ENCODE measurements at regions not wholly inside any gene's neighbourhood (a gene's known extent, or its start where the extent isn't known, plus 50 kb on each side); places are given as distances from the start of the nearest gene placed in this dataset.

DNA sequence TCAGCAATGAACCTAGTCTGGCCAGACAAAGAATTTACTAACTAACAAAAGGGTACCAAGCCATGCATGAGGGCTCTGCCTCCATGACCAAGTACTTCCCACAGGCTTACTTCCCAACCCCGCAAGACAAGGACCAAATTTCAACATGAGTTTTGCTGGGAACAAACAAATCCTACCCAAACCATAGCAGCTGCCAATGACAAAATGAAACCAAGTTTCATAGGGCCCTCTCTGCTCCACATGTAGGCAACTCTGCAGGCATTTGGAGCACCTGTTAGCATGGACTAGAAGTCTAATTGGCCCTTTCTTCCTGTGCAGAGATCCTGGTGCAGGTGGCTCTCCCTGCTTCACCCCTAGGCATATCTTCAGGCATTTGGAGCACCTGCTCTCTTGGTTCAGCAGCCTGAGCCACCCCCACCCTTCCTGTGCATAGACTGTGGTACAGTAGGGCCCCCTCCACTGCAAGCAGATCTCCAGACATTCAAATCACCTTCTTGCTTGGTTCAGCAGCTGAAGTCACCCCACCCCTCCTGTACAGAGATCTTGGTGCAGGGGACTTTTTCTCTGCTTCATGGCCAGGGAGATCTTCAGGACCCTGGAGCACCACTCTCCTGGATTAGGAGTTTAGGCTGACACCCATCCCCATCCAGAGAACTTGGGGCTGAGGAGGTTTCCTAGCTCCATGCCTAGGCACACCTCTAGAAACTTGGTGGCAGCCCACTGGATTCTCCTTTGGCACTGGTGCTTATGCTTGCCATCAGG is 308.7 kb downstream of the RPAP3 start:
- no peak for DNase-seq
- H3K36me3 Mint-ChIP-seq (ENCODE audit: low read depth), result no peaks in the 10 kb centered on the region
- H3K27ac Mint-ChIP-seq, result no peak overlapping the region
- Histone ChIP-seq H3K4me3 (ENCODE audit: low read length) (peak overlapping the region; percentile 72), H3K36me3 (ENCODE audit: control insufficient read depth, insufficient read depth, low read length) (no peaks in the 10 kb centered on the region), H3K9me3 (ENCODE audit: control insufficient read depth, low read length) (peaks cover 29% of the 10 kb centered on the region), H3K4me1 (ENCODE audit: control insufficient read depth, insufficient read depth, low read length) (no peaks in the 10 kb centered on the region), H3K27ac (ENCODE audit: low read depth, low read length) (no peak overlapping the region), H3K27me3 (ENCODE audit: control insufficient read depth, insufficient read depth, low read length, poor library complexity, severe bottlenecking) (no peaks in the 10 kb centered on the region), H3K9ac (ENCODE audit: extremely low read depth, low read length, poor library complexity, severe bottlenecking) (no peak overlapping the region)
- no peaks in the 10 kb centered on the region for H3K27me3 Mint-ChIP-seq (ENCODE audit: insufficient read depth)
- H3K4me3 Mint-ChIP-seq, result no peak overlapping the region
- WGBS, 2 experiments (ENCODE audit: insufficient coverage in 1 of 2, insufficient read length in 1 of 2), result 93 to 100% methylated on average over 1 of the region's 1 CpG
- peaks cover 33% of the 10 kb centered on the region for H3K9me3 Mint-ChIP-seq
- H3K4me1 Mint-ChIP-seq, result peaks cover 4% of the 10 kb centered on the region
- TF ChIP-seq CTCF (conservative IDR thresholded peaks at IDR 0.05), result no peak

DNA sequence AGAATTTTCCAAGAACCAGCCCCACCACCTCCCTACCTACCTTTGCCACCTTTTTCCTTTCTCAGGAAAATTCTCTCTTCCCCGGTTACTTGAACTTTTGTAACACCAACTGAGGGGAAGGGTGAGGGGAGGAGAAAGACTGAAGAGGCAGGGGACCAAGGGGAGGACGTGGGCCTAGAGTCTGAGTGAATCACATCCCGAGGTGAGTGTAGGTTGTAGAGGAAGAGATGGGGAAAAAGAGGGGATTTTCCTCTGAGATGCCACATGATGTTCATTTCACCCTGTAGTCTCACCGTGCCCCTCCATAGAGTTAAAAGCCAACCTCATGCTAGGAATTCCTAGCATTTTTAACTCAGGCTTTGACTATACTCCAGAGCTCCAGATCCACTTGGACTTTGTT is 311.8 kb downstream of the RPAP3 start:
- no peak overlapping the region for H3K4me3 ChIP-seq (ENCODE audit: low read length)
- no peak overlapping the region for H3K9ac ChIP-seq (ENCODE audit: extremely low read depth, low read length, poor library complexity, severe bottlenecking)
- no peaks in the 10 kb centered on the region for H3K27me3 Mint-ChIP-seq (ENCODE audit: insufficient read depth)
- H3K36me3 ChIP-seq (ENCODE audit: control insufficient read depth, insufficient read depth, low read length), result no peaks in the 10 kb centered on the region
- no peaks in the 10 kb centered on the region for H3K27me3 ChIP-seq (ENCODE audit: control insufficient read depth, insufficient read depth, low read length, poor library complexity, severe bottlenecking)
- H3K36me3 Mint-ChIP-seq (ENCODE audit: low read depth), result no peaks in the 10 kb centered on the region
- peaks cover 4% of the 10 kb centered on the region for H3K4me1 Mint-ChIP-seq
- no peak for DNase-seq
- peaks cover 22% of the 10 kb centered on the region for H3K9me3 ChIP-seq (ENCODE audit: control insufficient read depth, low read length)
- no peaks in the 10 kb centered on the region for H3K4me1 ChIP-seq (ENCODE audit: control insufficient read depth, insufficient read depth, low read length)
- no peak overlapping the region for H3K27ac ChIP-seq (ENCODE audit: low read depth, low read length)
- H3K4me3 Mint-ChIP-seq, result no peak overlapping the region
- H3K27ac Mint-ChIP-seq, result no peak overlapping the region
- H3K9me3 Mint-ChIP-seq, result peaks cover 26% of the 10 kb centered on the region
- TF ChIP-seq CTCF (conservative IDR thresholded peaks at IDR 0.05), result no peak
- 83% methylated on average over 2 to 4 of the region's 4 CpGs for WGBS, 2 experiments (ENCODE audit: insufficient coverage in 1 of 2, insufficient read length in 1 of 2)

DNA sequence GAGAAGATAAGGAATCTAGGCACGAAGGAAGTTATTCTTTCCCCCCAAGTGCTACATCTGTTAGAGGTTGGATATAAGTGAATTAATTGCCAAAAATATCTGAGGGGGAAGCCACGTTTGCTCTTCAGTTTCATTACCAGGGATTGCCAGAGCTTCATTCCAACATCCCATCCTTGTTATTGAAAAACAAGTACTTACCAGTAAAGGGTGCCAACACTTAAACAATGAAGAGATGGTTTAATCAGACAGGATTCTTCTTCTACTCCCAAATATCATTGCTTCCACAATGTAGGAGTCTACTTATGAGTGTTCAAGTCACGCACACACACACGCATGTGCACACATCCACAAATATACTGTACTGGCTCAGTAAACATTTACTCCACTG is 312.4 kb downstream of the RPAP3 start:
- no peaks in the 10 kb centered on the region for H3K27me3 Mint-ChIP-seq (ENCODE audit: insufficient read depth)
- H3K4me1 Mint-ChIP-seq, result peaks cover 4% of the 10 kb centered on the region
- 89% methylated on average over 4 of the region's 4 CpGs; no CpG with 5 or more reads in 1 of the 2 experiments for WGBS, 2 experiments (ENCODE audit: insufficient coverage in 1 of 2, insufficient read length in 1 of 2)
- no peaks in the 10 kb centered on the region for H3K36me3 Mint-ChIP-seq (ENCODE audit: low read depth)
- H3K4me1 ChIP-seq (ENCODE audit: control insufficient read depth, insufficient read depth, low read length), result no peaks in the 10 kb centered on the region
- H3K9me3 Mint-ChIP-seq, result peaks cover 23% of the 10 kb centered on the region
- no peaks in the 10 kb centered on the region for H3K27me3 ChIP-seq (ENCODE audit: control insufficient read depth, insufficient read depth, low read length, poor library complexity, severe bottlenecking)
- H3K27ac Mint-ChIP-seq, result no peak overlapping the region
- no peak overlapping the region for H3K27ac ChIP-seq (ENCODE audit: low read depth, low read length)
- no peak for TF ChIP-seq CTCF (conservative IDR thresholded peaks at IDR 0.05)
- H3K4me3 Mint-ChIP-seq, result no peak overlapping the region
- DNase-seq, result no peak
- H3K4me3 ChIP-seq (ENCODE audit: low read length), result no peak overlapping the region
- H3K36me3 ChIP-seq (ENCODE audit: control insufficient read depth, insufficient read depth, low read length), result no peaks in the 10 kb centered on the region
- no peak overlapping the region for H3K9ac ChIP-seq (ENCODE audit: extremely low read depth, low read length, poor library complexity, severe bottlenecking)
- peaks cover 20% of the 10 kb centered on the region for H3K9me3 ChIP-seq (ENCODE audit: control insufficient read depth, low read length)

Data from endodermal cell (in vitro differentiated cells).